HG02759 (cell line): ENCODE measurements at regions not wholly inside any gene's neighbourhood (a gene's known extent, or its start where the extent isn't known, plus 50 kb on each side); places are given as distances from the start of the nearest gene placed in this dataset.

Experiments
- ATAC-seq: cut with Tn5 transposase; IDR thresholded peaks from one replicate; pipeline ENCODE4 v1.9.1; 2021; ENCODE audit warnings: mild to moderate bottlenecking, moderate library complexity; ENCODE audit not compliant: unreplicated experiment

- no peak for ATAC-seq
Observed at GRCh38 chr7:46652317-46652716, 731.2 kb upstream of the IGFBP3 start.

- no peak for ATAC-seq
Observed at GRCh38 chr7:46651561-46652088, 730.6 kb upstream of the IGFBP3 start.

GRCh38 chr7:46651070-46651469, 730.0 kb upstream of the IGFBP3 start:
- ATAC-seq = no peak

- ATAC-seq = no peak
Observed at GRCh38 chr7:46649876-46650275, 728.8 kb upstream of the IGFBP3 start.

- no peak for ATAC-seq
Observed at GRCh38 chr7:46637793-46638735, 717.0 kb upstream of the IGFBP3 start.

- ATAC-seq = no peak
Observed at GRCh38 chr7:46636022-46636421, 715.0 kb upstream of the IGFBP3 start.

GRCh38 chr7:46633630-46634240, 712.7 kb upstream of the IGFBP3 start:
- ATAC-seq = no peak

- no peak for ATAC-seq
Observed at GRCh38 chr7:46633200-46633599, 712.1 kb upstream of the IGFBP3 start.

GRCh38 chr7:46630031-46630430, 709.0 kb upstream of the IGFBP3 start:
- no peak for ATAC-seq

GRCh38 chr7:46628389-46628788, 707.3 kb upstream of the IGFBP3 start:
- no peak for ATAC-seq

- ATAC-seq = no peak
Observed at GRCh38 chr7:46626691-46627310, 705.7 kb upstream of the IGFBP3 start.

- no peak for ATAC-seq
Observed at GRCh38 chr7:46626261-46626660, 705.2 kb upstream of the IGFBP3 start.

- no peak for ATAC-seq
Observed at GRCh38 chr7:46625032-46625431, 704.0 kb upstream of the IGFBP3 start.

GRCh38 chr7:46622251-46622650, 701.2 kb upstream of the IGFBP3 start:
- no peak for ATAC-seq

GRCh38 chr7:46619723-46620310, 698.7 kb upstream of the IGFBP3 start:
- ATAC-seq = no peak

- ATAC-seq = no peak
Observed at GRCh38 chr7:46616636-46617035, 695.6 kb upstream of the IGFBP3 start.

GRCh38 chr7:46613551-46613950, 692.5 kb upstream of the IGFBP3 start:
- no peak for ATAC-seq

GRCh38 chr7:46613116-46613515, 692.0 kb upstream of the IGFBP3 start:
- ATAC-seq = no peak

GRCh38 chr7:46611508-46611907, 690.4 kb upstream of the IGFBP3 start:
- ATAC-seq = no peak

GRCh38 chr7:46610746-46611145, 689.7 kb upstream of the IGFBP3 start:
- ATAC-seq = no peak

- ATAC-seq = no peak
Observed at GRCh38 chr7:46607176-46607575, 686.1 kb upstream of the IGFBP3 start.
